ENCODE measurements at regions not wholly inside any gene's neighbourhood (a gene's known extent, or its start where the extent isn't known, plus 50 kb on each side); places are given as distances from the start of the nearest gene placed in this dataset.

DNA sequence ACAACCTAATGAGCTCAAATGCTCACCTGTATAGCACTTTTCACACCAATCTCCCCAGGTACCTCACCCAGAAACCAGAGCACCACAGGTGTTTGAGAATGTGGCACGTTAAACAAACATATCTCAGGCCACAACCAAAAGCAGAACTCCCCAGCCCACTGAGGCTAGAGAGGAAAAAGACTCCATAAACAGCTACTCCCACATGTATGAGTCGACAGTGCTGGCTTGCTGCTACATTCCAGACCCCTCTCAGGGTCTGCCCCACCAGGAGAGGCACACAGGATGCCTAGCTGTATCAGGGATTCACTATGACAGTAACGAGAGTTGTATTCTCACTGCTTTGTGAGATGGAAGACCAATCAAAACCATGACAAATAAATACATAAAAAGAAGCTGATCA is 242.6 kb upstream of the ARID1B start:
- no peaks in the 10 kb centered on the region for H3K4me1 Mint-ChIP-seq
- ATAC-seq (no peak), DNase-seq (no peak)
- H3K4me3 Mint-ChIP-seq: no peak overlapping the region
- no peaks in the 10 kb centered on the region for H3K9me3 Mint-ChIP-seq
- H3K27me3 Mint-ChIP-seq: no peaks in the 10 kb centered on the region
- H3K27ac Mint-ChIP-seq: no peak overlapping the region
- H3K36me3 Mint-ChIP-seq (ENCODE audit: low read depth): no peaks in the 10 kb centered on the region

DNA sequence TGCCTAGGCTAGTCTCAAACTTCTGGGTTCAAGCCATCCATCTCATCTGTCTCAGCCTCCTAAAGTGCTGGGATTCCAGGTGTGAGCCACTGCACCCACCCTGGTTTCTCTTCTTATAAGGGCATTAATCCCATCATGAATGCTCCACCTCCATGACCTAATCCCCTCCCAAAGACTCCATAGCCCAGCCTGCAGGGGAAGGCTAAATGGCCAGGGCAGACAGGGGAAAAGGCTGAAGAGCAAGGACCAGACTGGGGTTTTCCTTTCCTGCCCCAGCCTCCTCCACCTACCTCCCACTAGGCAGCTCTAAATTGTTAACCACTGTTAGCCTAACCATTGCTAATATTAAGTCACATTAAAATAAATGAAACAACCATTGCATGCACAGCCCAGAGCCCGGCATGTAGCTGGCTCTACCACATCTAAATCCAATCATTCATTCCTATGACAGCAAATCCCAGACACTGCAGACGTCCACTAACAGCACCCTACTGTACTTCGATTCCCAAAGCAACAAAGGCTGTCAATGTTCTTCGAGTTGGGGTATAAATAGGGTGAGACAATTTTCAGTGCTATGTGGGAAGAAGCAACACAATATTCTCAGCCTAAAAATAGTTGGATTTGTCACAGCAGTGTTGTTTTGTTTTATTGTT is 243.2 kb upstream of the ARID1B start:
- no peak overlapping the region for H3K27ac Mint-ChIP-seq
- H3K27me3 Mint-ChIP-seq: no peaks in the 10 kb centered on the region
- no peaks in the 10 kb centered on the region for H3K9me3 Mint-ChIP-seq
- H3K4me1 Mint-ChIP-seq: no peaks in the 10 kb centered on the region
- DNase-seq (no peak), ATAC-seq (no peak)
- no peaks in the 10 kb centered on the region for H3K36me3 Mint-ChIP-seq (ENCODE audit: low read depth)
- no peak overlapping the region for H3K4me3 Mint-ChIP-seq

DNA sequence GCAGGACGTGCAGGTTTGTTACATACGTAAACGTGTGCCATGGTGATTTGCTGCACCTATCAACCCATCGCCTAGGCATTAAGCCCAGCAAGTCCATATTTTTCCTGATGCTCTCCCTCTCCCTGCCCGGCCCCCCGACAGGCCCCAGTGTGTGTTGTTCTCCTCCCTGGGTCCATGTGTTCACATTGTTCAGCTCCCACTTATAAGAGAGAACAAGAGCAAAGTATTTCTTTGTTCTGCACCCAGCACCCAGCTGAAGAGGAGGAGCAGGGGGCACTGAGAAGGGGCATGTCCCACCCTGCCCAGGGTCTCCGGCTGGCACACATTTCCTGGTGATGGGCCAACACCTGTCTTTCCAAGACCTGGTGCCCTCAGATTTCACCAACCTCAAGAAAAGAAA is 251.1 kb upstream of the ARID1B start:
- Mint-ChIP-seq H3K9me3 (no peaks in the 10 kb centered on the region), H3K27ac (no peak overlapping the region), H3K4me3 (no peak overlapping the region), H3K36me3 (ENCODE audit: low read depth) (no peaks in the 10 kb centered on the region), H3K4me1 (no peaks in the 10 kb centered on the region), H3K27me3 (no peaks in the 10 kb centered on the region)
- no peak for ATAC-seq
- no peak for DNase-seq

DNA sequence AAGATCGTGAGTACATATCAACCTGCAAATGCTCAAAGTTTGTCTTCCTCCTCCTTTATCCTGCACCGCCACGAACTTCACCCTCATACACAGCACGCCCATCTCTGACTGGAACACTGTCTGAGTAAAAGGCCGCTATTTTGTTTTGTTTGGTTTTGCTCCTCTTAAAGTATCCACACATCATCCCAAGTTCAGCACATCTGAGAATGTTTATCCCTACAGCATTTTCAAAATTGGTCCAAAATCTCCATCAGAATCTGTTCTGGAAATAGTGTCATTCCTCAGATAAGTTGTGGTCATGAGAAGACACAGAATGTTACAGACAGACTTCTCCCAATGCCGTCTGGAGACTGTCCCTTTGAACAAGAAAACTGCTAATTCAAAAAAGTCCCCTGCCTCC is 251.6 kb upstream of the ARID1B start:
- H3K27ac Mint-ChIP-seq: no peak overlapping the region
- no peaks in the 10 kb centered on the region for H3K36me3 Mint-ChIP-seq (ENCODE audit: low read depth)
- no peak for ATAC-seq
- no peak for DNase-seq
- no peaks in the 10 kb centered on the region for H3K9me3 Mint-ChIP-seq
- H3K4me1 Mint-ChIP-seq: no peaks in the 10 kb centered on the region
- H3K27me3 Mint-ChIP-seq: no peaks in the 10 kb centered on the region
- H3K4me3 Mint-ChIP-seq: no peak overlapping the region

DNA sequence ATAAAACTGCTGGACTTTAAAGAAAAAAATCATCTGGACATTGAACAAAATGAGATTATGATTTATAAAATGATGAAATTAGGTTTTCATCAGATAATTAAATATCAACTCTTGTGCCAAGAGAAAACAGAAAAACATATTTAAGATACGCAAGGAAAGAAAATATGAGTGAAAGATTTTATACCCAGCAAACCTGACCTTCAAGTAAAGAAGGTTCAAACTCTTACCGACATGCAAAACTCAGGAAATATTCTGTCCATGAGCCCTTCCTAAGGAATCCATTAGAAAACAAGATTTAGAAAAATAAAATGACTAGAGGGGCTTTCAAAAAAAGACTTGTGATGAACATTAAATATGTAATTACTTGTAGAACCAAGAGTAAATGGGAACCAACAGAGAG is 257.2 kb upstream of the ARID1B start:
- no peak for ATAC-seq
- Mint-ChIP-seq H3K36me3 (ENCODE audit: low read depth) (no peaks in the 10 kb centered on the region), H3K4me1 (no peaks in the 10 kb centered on the region), H3K27me3 (no peaks in the 10 kb centered on the region), H3K4me3 (no peak overlapping the region), H3K27ac (no peak overlapping the region), H3K9me3 (peaks cover 5% of the 10 kb centered on the region)
- no peak for DNase-seq

DNA sequence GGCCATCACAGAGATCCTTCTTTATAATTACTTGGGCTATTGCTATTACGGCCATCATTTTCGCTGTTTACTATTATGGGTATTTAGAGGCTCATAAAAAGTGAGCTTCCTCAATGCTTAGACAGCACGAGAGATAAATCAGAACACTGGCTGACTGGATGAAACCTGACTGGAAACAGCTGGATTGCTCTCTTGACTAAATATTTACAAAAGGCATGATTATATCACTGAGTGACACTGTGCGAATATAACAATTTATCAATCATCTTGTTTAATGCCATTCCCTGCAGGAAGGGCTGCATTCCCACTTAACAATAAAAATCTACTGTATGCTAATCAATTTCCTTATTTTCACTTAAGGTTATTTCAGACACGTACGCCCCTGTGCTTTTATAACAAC is 260.1 kb upstream of the ARID1B start:
- ATAC-seq (no peak), DNase-seq (no peak)
- no peaks in the 10 kb centered on the region for H3K36me3 Mint-ChIP-seq (ENCODE audit: low read depth)
- H3K4me3 Mint-ChIP-seq: no peak overlapping the region
- no peak overlapping the region for H3K27ac Mint-ChIP-seq
- no peaks in the 10 kb centered on the region for H3K27me3 Mint-ChIP-seq
- H3K4me1 Mint-ChIP-seq: no peaks in the 10 kb centered on the region
- peaks cover 5% of the 10 kb centered on the region for H3K9me3 Mint-ChIP-seq

DNA sequence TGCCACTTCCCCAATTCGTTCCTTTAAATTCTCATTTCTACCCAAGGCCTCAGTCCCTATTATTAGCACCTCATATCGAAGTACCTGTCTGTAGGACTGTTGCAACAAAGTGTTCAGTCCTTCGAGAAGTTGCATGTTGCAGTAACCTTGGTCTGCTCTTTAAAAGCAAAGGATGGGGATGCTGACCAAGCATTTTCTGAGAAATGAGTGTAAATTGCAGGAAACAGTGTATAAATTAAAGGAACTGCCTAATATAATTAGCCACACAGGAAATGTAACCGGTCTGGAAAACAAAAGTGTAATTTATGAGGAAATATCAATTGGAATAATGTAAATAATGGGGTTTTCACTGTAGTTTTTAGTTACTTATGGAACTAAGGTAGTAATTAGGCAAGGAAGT is 261.9 kb upstream of the ARID1B start:
- Mint-ChIP-seq H3K9me3 (peaks cover 4% of the 10 kb centered on the region), H3K27ac (no peak overlapping the region), H3K36me3 (ENCODE audit: low read depth) (no peaks in the 10 kb centered on the region), H3K4me1 (no peaks in the 10 kb centered on the region), H3K4me3 (no peak overlapping the region), H3K27me3 (peaks cover 4% of the 10 kb centered on the region)
- DNase-seq (no peak), ATAC-seq (no peak)

DNA sequence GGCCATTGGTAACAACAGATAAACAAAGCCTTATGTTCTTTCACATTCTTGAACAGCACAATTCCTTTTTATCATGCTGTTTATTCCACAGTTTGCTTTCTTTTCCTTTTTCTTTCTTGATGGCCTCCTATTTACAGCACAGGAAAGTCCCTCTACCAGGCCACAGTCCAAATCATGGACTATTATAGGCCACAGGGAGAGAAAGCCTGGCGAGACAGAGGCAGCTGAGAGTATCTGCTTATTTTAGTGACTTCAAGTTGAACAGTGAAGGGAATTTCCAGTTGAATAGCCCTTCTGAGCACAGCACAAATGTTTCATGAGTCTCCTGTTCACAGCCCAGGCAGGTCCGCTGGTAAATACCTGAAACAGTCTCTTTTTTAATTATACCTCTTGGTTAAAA is 263.7 kb upstream of the ARID1B start:
- no peak for ATAC-seq
- Mint-ChIP-seq H3K4me1 (peaks cover 5% of the 10 kb centered on the region), H3K27ac (no peak overlapping the region), H3K36me3 (ENCODE audit: low read depth) (no peaks in the 10 kb centered on the region), H3K27me3 (peaks cover 4% of the 10 kb centered on the region), H3K4me3 (no peak overlapping the region), H3K9me3 (no peaks in the 10 kb centered on the region)
- DNase-seq: no peak

DNA sequence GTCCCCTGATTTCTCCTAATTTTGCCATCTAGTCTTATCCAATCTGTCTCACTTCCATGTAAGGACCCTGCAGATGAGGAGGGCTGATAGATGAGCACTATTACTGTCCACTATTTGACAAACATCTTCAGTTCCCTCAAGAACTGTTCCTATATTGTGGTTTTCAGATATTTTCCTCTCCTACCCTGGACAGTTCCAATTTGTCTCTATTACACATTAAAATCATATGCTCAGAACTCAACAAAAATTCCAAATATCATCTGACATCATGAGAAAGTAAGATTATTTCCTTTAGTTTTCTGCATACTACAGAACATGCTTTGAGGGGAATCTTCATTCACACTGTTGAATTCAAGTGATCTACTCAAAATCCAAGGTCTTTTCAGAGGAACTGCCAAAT is 265.6 kb upstream of the ARID1B start:
- ATAC-seq: no peak
- DNase-seq: no peak

DNA sequence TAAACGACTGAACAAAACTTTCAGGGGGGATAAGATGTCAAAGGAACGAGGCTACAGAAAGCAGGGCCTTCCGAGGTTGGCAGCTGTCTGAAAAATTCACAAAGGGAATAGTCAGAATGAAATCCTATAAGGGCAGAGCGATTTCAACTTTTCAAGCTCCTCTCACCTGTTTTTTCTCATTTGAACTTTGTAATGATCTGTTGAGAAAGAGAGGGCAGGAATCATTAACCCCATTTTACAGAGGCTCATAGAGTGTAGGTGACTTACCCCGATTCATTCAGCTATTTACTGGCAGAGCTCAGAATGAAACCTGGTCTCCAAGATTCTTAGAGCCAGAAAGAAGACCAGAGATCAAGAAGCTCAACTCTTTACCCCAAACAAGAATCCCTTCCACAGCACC is 266.1 kb upstream of the ARID1B start:
- ATAC-seq (no peak), DNase-seq (no peak)
- Mint-ChIP-seq H3K9me3 (no peaks in the 10 kb centered on the region), H3K27me3 (peaks cover 7% of the 10 kb centered on the region), H3K4me1 (peaks cover 5% of the 10 kb centered on the region), H3K36me3 (ENCODE audit: low read depth) (no peaks in the 10 kb centered on the region), H3K4me3 (no peak overlapping the region), H3K27ac (no peak overlapping the region)

More for the DNA sequence above, 265.6 kb upstream of the ARID1B start:
- no peaks in the 10 kb centered on the region for H3K9me3 Mint-ChIP-seq
- H3K4me3 Mint-ChIP-seq: no peak overlapping the region
- H3K36me3 Mint-ChIP-seq (ENCODE audit: low read depth): no peaks in the 10 kb centered on the region
- no peak overlapping the region for H3K27ac Mint-ChIP-seq
- H3K4me1 Mint-ChIP-seq: peaks cover 5% of the 10 kb centered on the region
- peaks cover 7% of the 10 kb centered on the region for H3K27me3 Mint-ChIP-seq

DNA sequence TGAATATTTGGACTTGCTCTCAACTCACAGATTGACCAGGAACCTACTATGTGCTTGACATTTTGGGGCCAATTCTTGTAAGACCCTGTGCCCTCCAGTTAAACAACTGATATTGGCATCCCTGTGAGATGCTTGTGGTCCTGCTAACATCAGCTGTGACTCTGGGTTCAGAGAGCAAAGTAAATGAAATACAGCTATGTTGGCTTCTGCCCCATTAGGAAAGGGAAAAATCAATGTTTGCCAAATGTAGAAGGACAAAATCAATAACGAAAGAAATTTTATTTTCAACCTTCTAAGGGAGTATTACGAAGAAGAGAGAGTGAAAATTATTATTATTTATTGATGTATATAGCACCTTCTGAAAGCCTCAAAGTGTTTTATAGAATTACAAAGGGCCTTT is 266.9 kb upstream of the ARID1B start:
- H3K27me3 Mint-ChIP-seq: peaks cover 7% of the 10 kb centered on the region
- DNase-seq: no peak
- H3K9me3 Mint-ChIP-seq: no peaks in the 10 kb centered on the region
- peaks cover 5% of the 10 kb centered on the region for H3K4me1 Mint-ChIP-seq
- ATAC-seq: no peak
- no peaks in the 10 kb centered on the region for H3K36me3 Mint-ChIP-seq (ENCODE audit: low read depth)
- H3K27ac Mint-ChIP-seq: no peak overlapping the region
- no peak overlapping the region for H3K4me3 Mint-ChIP-seq

DNA sequence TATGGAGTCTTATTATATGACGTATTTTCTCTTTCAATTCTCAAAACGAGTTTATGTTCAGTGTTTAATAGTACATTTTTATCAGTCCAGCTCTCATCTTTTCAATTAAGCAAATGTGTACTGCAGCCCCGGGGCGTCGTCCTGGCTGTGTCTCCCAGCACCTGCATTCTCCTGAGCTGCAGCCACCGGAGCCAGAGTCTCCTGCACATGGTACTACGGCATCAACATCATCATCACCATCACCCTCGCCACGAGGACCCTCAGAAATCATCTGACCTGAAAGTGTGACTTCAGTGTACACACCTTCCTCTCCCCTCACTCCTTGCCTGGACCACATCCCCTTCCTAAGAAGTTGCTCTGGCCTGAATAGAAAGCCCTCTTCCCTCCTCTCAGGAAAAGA is 267.7 kb upstream of the ARID1B start:
- H3K36me3 Mint-ChIP-seq (ENCODE audit: low read depth): no peaks in the 10 kb centered on the region
- no peak for ATAC-seq
- no peak overlapping the region for H3K4me3 Mint-ChIP-seq
- H3K4me1 Mint-ChIP-seq: peaks cover 5% of the 10 kb centered on the region
- no peak overlapping the region for H3K27ac Mint-ChIP-seq
- H3K27me3 Mint-ChIP-seq: peaks cover 7% of the 10 kb centered on the region
- H3K9me3 Mint-ChIP-seq: no peaks in the 10 kb centered on the region
- no peak for DNase-seq

DNA sequence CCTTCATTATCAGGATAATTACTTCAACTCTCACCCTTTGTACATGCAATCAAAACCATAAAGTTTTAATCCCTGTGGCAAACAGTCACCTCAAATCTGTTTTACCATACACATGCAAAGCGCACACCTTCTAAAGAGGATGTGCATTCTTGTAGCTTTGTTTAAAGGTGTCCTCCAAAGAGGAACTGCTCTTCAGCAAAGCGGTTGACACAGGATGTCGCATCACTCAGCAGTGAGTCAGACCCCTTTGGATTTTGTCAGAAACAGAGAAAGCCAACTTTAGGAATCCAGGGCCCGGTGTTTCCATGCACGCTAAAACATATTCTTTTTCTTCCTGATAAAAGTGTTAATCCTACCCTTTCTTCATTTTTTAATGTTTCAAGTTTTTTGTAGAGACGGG is 268.3 kb upstream of the ARID1B start:
- Mint-ChIP-seq H3K4me1 (peaks cover 5% of the 10 kb centered on the region), H3K27me3 (peaks cover 7% of the 10 kb centered on the region), H3K4me3 (no peak overlapping the region), H3K9me3 (no peaks in the 10 kb centered on the region), H3K27ac (no peak overlapping the region), H3K36me3 (ENCODE audit: low read depth) (no peaks in the 10 kb centered on the region)
- no peak for DNase-seq
- no peak for ATAC-seq

DNA sequence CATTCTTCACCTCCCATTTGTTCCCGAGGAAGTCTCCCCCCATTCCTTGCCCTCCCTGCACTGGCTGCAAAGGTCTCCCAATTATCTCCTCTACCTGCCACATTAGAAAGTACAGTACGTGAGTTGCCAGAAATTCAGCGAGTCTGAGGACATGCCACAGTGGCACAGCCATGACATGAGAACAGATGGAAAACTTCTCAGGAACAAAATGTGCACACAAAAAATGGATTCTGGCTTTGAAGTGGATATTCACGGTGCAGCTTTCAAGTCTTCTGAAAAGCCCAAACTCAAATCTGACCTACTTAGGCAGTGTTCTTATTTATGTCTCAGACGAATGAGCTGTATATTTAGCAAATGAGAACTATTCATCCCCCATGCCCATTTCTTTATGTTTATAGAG is 269.1 kb upstream of the ARID1B start:
- no peak overlapping the region for H3K4me3 Mint-ChIP-seq
- no peak overlapping the region for H3K27ac Mint-ChIP-seq
- no peak for DNase-seq
- peaks cover 5% of the 10 kb centered on the region for H3K4me1 Mint-ChIP-seq
- peaks cover 7% of the 10 kb centered on the region for H3K27me3 Mint-ChIP-seq
- ATAC-seq: no peak
- no peaks in the 10 kb centered on the region for H3K9me3 Mint-ChIP-seq
- no peaks in the 10 kb centered on the region for H3K36me3 Mint-ChIP-seq (ENCODE audit: low read depth)

DNA sequence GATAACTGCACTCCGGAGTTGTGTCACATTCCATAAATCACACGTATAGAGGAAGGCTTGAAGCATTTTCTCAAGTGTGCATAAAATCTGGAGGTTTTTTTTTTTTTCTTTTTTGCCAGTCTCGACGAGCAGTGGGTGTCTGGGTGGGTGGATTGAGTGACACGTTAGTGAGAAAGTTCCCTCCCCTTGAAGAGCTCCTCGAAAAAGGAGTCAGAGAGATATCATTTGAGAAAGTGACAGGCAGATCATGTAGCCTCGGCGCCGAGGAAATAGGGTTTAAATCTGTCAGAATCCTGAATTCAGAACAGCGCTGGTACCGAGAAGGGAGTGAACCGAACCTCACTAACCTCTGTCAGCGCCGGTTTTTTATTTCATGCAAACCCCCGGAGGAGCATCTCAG is 269.5 kb upstream of the ARID1B start:
- ATAC-seq: no peak
- Mint-ChIP-seq H3K36me3 (ENCODE audit: low read depth) (no peaks in the 10 kb centered on the region), H3K4me1 (peaks cover 5% of the 10 kb centered on the region), H3K27me3 (peaks cover 8% of the 10 kb centered on the region), H3K9me3 (no peaks in the 10 kb centered on the region), H3K4me3 (no peak overlapping the region), H3K27ac (no peak overlapping the region)
- DNase-seq: no peak

DNA sequence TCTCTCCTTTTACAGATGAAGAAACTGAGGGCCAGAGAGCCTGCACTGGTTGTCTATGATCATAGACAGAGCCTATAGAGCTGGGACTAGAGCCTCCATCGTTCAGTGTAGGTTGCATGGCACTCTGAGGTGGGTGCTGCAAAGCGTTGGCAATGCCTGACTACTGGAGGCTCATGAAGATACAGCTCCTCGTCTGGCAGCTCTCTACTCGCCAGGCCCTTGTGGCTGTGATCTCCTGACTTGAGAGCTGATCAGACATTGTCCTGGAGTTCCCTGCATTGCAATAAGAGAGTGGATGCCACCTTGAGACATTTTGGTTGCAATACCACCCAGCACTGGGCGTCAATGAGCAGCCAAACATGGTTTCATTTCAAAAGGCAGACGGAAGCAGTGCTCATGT is 270.1 kb upstream of the ARID1B start:
- Mint-ChIP-seq H3K27me3 (peaks cover 10% of the 10 kb centered on the region), H3K27ac (no peak overlapping the region), H3K9me3 (no peaks in the 10 kb centered on the region), H3K36me3 (ENCODE audit: low read depth) (no peaks in the 10 kb centered on the region), H3K4me1 (peaks cover 5% of the 10 kb centered on the region), H3K4me3 (no peak overlapping the region)
- ATAC-seq: no peak
- DNase-seq: no peak

All from activated naive CD8-positive, alpha-beta T cell treated with anti-CD3 and anti-CD28 coated beads, Interleukin-2, amount 50 U/mL, for 24 hours (primary cell).